Esophagus mucosa (tissue), 1 donor: ENCODE measurements at regions not wholly inside any gene's neighbourhood (a gene's known extent, or its start where the extent isn't known, plus 50 kb on each side); places are given as distances from the start of the nearest gene placed in this dataset.
"Not testable (repeated sequence)": the region's sequence is repeated elsewhere in the genome, so short reads cannot be mapped to it uniquely, and the experiment has no call there.

Experiments used
- ATAC-seq: fragments of 200-7000 bp; cut with Tn5 transposase; one replicate; pipeline ENCODE4 v1.9.1; 2020
- donor health status: DM: yes; HTN: yes; CAD: no.

GRCh38 chr18:30142248-30142647 lies 900.3 kb downstream of the DSC3 start:
- ATAC-seq, result no peak

GRCh38 chr18:30141506-30141905 lies 901.0 kb downstream of the DSC3 start:
- ATAC-seq, result not testable (repeated sequence)

GRCh38 chr18:30139631-30140287 lies 902.8 kb downstream of the DSC3 start:
- no peak for ATAC-seq

GRCh38 chr18:30135938-30136337 lies 906.6 kb downstream of the DSC3 start:
- no peak for ATAC-seq

GRCh38 chr18:30134020-30134419 lies 908.5 kb downstream of the DSC3 start:
- no peak for ATAC-seq

GRCh38 chr18:30132959-30133358 lies 909.6 kb downstream of the DSC3 start:
- ATAC-seq, result no peak

- no peak for ATAC-seq
These were observed 921.1 kb downstream of the DSC3 start for GRCh38 chr18:30121397-30121796.

GRCh38 chr18:30113454-30113853 lies 929.1 kb downstream of the DSC3 start:
- no peak for ATAC-seq

GRCh38 chr18:30106356-30106755 lies 936.2 kb downstream of the DSC3 start:
- ATAC-seq, result no peak

- ATAC-seq, result no peak
These were observed 938.7 kb downstream of the DSC3 start for GRCh38 chr18:30103881-30104280.

GRCh38 chr18:30096796-30097195 lies 945.7 kb downstream of the DSC3 start:
- ATAC-seq, result no peak

- no peak for ATAC-seq
These were observed 948.0 kb downstream of the DSC3 start for GRCh38 chr18:30094556-30094955.

GRCh38 chr18:30093376-30093775 lies 949.2 kb downstream of the DSC3 start:
- no peak for ATAC-seq

GRCh38 chr18:30088238-30089015 lies 954.1 kb downstream of the DSC3 start:
- no peak for ATAC-seq

- no peak for ATAC-seq
These were observed 956.2 kb downstream of the DSC3 start for GRCh38 chr18:30086351-30086750.

- ATAC-seq, result no peak
These were observed 961.4 kb downstream of the DSC3 start for GRCh38 chr18:30081122-30081521.

- no peak for ATAC-seq
These were observed 969.7 kb downstream of the DSC3 start for GRCh38 chr18:30072609-30073385.

- ATAC-seq, result no peak
These were observed 976.3 kb downstream of the DSC3 start for GRCh38 chr18:30066288-30066687.

GRCh38 chr18:30057398-30057797 lies 985.1 kb downstream of the DSC3 start:
- ATAC-seq, result no peak

GRCh38 chr18:30056528-30056927 lies 986.0 kb downstream of the DSC3 start:
- no peak for ATAC-seq

GRCh38 chr18:30044496-30044895 lies 998.0 kb downstream of the DSC3 start:
- ATAC-seq, result no peak

- ATAC-seq, result no peak
These were observed 1003.3 kb downstream of the DSC3 start for GRCh38 chr18:30039201-30039600.

- ATAC-seq, result no peak
These were observed 1007.7 kb downstream of the DSC3 start for GRCh38 chr18:30034818-30035217.

- ATAC-seq, result no peak
These were observed 1026.4 kb downstream of the DSC3 start for GRCh38 chr18:30016179-30016578.
